ENCODE measurements at regions not wholly inside any gene's neighbourhood (a gene's known extent, or its start where the extent isn't known, plus 50 kb on each side); places are given as distances from the start of the nearest gene placed in this dataset.

- TF ChIP-seq CTCF (IDR thresholded peaks at IDR 0.05), result no peak
- TF ChIP-seq POLR2A (IDR thresholded peaks at IDR 0.05; ENCODE audit: low read depth), result no peak
- TF ChIP-seq EP300 (IDR thresholded peaks at IDR 0.05), result no peak
Measured at GRCh38 chr18:42339372-42339771, 384.3 kb downstream of the PIK3C3 start.
